ENCODE measurements at regions not wholly inside any gene's neighbourhood (a gene's known extent, or its start where the extent isn't known, plus 50 kb on each side); places are given as distances from the start of the nearest gene placed in this dataset.

DNA sequence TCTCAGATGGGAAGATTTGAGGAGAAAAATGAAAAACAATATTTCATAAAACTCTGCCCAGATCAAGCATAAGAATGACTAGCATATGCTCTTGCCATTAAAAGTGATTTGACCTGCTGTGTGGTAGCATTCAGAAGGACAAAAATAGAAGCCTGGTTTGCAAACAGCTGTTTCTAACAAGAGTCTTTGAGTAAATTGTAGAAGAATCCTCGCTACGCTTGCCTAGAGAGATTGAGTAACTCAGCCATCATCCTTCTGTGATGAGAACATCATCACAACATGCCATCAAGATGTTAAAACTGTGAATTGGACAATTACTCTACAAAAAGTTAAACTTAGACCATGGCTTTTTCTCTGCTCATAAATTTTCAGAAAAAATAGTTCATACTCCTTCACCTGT lies 168.9 kb upstream of the PUDP start:
- Histone ChIP-seq H3K4me3 (ENCODE audit: low read depth, low read length) (no peak overlapping the region), H3K36me3 (no peaks in the 10 kb centered on the region), H3K9me3 (ENCODE audit: severe bottlenecking) (no peaks in the 10 kb centered on the region), H3K27me3 (ENCODE audit: insufficient read depth, low read depth, severe bottlenecking) (no peaks in the 10 kb centered on the region), H3K27ac (no peak overlapping the region)
- no peak for DNase-seq
- TF ChIP-seq CTCF (IDR thresholded peaks at IDR 0.05; ENCODE audit: low read depth, low read length) = no peak

- Histone ChIP-seq H3K27ac (no peak overlapping the region), H3K9me3 (ENCODE audit: severe bottlenecking) (no peaks in the 10 kb centered on the region), H3K4me3 (ENCODE audit: low read depth, low read length) (no peak overlapping the region), H3K27me3 (ENCODE audit: insufficient read depth, low read depth, severe bottlenecking) (no peaks in the 10 kb centered on the region), H3K36me3 (no peaks in the 10 kb centered on the region)
- no peak for DNase-seq
- no peak for TF ChIP-seq CTCF (IDR thresholded peaks at IDR 0.05; ENCODE audit: low read depth, low read length)
Observed at GRCh38 chrX:7316280-7316679, 168.3 kb upstream of the PUDP start.

DNA sequence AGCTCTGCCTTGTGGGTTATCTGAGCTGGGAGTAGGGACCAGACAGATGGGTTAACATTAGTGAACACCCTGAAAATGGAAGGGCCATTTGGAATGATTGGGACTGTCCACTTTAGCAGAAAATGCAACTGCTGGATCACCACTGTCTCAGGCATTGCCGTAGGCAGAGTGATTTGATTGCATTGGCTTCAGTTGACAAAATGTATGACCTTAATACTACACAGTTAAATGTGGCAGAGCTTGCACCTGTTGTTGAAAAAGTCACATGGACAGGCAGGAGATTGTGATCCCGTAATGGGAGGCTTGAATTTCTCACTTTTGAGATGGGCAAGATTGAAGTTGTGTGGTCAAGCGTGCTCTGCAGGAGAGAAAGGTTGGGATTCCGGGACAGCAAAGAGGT lies 166.5 kb upstream of the PUDP start:
- no peak for DNase-seq
- TF ChIP-seq CTCF (IDR thresholded peaks at IDR 0.05; ENCODE audit: low read depth, low read length) = no peak

DNA sequence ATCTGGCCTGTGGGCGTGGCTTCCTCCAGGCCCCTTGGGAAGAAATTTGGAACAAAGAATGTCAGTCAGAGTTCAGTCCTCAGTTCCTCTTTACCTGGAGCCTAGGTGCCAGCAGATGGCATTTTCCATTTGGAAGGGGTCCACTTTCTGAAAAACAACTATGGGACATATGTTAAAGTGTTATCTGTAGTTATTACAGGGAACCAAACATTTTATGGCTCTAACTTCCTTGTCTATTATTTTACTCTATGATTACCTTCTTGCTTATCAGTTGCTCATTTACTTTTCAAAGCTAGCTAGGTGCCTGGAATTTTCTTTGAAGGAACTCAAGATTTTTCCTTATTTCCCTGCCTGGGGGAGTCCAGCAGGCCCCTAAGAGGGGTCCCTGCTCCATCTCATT lies 159.8 kb upstream of the PUDP start:
- H3K9me3 ChIP-seq (ENCODE audit: severe bottlenecking) = peaks cover 3% of the 10 kb centered on the region
- H3K27me3 ChIP-seq (ENCODE audit: insufficient read depth, low read depth, severe bottlenecking) = no peaks in the 10 kb centered on the region
- no peak for DNase-seq
- no peak overlapping the region for H3K4me3 ChIP-seq (ENCODE audit: low read depth, low read length)
- H3K27ac ChIP-seq = no peak overlapping the region
- TF ChIP-seq CTCF (IDR thresholded peaks at IDR 0.05; ENCODE audit: low read depth, low read length) = no peak
- peaks cover 11% of the 10 kb centered on the region for H3K36me3 ChIP-seq

More for the DNA sequence above, 166.5 kb upstream of the PUDP start:
- Histone ChIP-seq H3K27ac (no peak overlapping the region), H3K36me3 (no peaks in the 10 kb centered on the region), H3K27me3 (ENCODE audit: insufficient read depth, low read depth, severe bottlenecking) (no peaks in the 10 kb centered on the region), H3K4me3 (ENCODE audit: low read depth, low read length) (no peak overlapping the region), H3K9me3 (ENCODE audit: severe bottlenecking) (no peaks in the 10 kb centered on the region)

DNA sequence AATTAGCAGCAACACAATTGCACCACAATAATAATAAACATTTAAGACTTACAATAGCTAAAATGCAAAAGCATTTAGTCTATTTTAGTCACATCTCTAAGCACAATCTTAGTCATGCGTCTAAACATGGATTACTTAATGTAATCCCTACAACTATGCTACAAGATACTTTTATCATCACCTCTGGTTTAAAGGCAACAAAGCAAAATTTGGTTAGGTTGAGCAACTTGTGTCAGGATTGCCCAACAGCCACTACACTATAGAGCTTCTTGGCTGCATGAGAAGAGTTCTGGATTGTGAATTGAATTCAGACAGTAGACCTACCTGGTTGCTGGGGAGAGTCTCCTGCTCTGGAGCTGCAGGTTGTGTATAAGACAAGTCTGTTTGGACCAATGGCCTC lies 146.5 kb upstream of the PUDP start:
- H3K27me3 ChIP-seq (ENCODE audit: insufficient read depth, low read depth, severe bottlenecking) = no peaks in the 10 kb centered on the region
- H3K4me3 ChIP-seq (ENCODE audit: low read depth, low read length) = no peak overlapping the region
- no peaks in the 10 kb centered on the region for H3K36me3 ChIP-seq
- H3K9me3 ChIP-seq (ENCODE audit: severe bottlenecking) = no peaks in the 10 kb centered on the region
- no peak overlapping the region for H3K27ac ChIP-seq
- DNase-seq = no peak
- no peak for TF ChIP-seq CTCF (IDR thresholded peaks at IDR 0.05; ENCODE audit: low read depth, low read length)

GRCh38 chrX:7286168-7286837 lies 138.3 kb upstream of the PUDP start:
- H3K36me3 ChIP-seq = no peaks in the 10 kb centered on the region; the same call in 1 of the 2 replicates
- no peak for DNase-seq
- no peak overlapping the region for H3K27ac ChIP-seq
- no peak for TF ChIP-seq CTCF (IDR thresholded peaks at IDR 0.05; ENCODE audit: low read depth, low read length)
- H3K4me3 ChIP-seq (ENCODE audit: low read depth, low read length) = no peak overlapping the region
- H3K9me3 ChIP-seq (ENCODE audit: severe bottlenecking) = no peaks in the 10 kb centered on the region
- H3K27me3 ChIP-seq (ENCODE audit: insufficient read depth, low read depth, severe bottlenecking) = no peaks in the 10 kb centered on the region

Measured in WERI-Rb-1 (cell line).